Cardiac fibroblast (primary cell): ENCODE measurements at regions not wholly inside any gene's neighbourhood (a gene's known extent, or its start where the extent isn't known, plus 50 kb on each side); places are given as distances from the start of the nearest gene placed in this dataset.

Source experiments
- DNase-seq, 2 donors: peaks; one replicate each; pipeline versions ENCODE4 v3.0.0 to v3.0.0-alpha.2; 2010; ENCODE audit warnings: low read depth in 2 of 2
- H3K4me3 ChIP-seq, 2 donors: replicated peaks in 1 of 2; 1 replicate in 1 of 2; 2 replicates in 1 of 2; pipeline ENCODE4 v1.5.1; 2011; ENCODE audit warnings: low read depth in 2 of 2, low read length in 2 of 2, mild to moderate bottlenecking in 2 of 2, moderate library complexity in 1 of 2
- TF ChIP-seq, protein P1 (sequence below): IDR thresholded peaks from one replicate; pipeline ENCODE4 v1.5.1; 2011; ENCODE audit warnings: low read depth, mild to moderate bottlenecking, low read length, inconsistent platforms

DNA sequence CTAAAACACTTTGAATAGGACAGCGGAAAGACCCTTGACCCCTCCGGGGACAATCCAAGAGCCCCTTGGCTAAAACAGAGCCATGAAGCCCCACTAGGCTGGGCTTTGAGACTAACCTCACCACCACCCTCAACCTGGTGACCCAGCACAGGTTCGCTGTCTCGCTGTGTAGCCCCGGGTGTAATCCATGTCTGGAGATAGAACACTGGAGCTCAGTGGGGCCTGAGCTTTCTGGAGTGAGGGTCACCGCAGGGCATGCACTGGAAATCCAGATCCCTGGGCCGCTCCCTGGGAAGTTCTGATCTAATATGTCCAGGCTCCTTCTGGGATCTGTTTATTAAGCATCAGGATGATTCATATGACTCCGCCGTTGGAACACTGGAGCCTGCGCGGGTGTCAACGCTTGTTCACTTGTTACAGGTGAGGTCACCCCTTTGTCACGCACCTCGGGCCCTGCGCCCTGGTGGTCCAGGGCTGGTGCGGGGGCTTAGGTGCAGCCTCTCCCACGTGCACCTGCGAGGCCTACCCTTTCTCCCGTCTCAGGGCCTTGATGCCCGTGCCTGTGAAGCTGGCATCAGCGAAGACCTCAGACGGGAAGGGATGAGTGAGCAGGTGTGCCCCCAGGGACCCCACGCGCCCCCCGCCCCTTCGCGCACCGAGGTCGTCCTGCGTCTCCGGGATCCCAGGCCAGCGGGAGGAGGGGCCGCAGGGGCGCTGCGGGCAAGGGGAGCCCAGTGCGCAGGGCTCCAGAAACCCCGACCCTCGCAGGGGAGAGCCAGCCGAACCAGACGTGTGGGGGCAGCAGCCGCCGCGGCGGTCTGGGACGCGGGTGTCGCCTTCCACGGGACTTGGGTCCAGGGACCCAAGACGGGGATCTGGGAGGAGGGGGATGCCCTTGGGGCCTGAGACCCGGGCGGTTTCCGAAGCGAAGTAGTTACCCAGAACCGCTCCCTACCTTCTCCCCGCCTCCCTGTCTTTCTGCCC lies 224.1 kb upstream of the FOXF1 start:
- no peak for DNase-seq
- H3K4me3 ChIP-seq: no peak overlapping the region
- TF ChIP-seq, protein P1, sequence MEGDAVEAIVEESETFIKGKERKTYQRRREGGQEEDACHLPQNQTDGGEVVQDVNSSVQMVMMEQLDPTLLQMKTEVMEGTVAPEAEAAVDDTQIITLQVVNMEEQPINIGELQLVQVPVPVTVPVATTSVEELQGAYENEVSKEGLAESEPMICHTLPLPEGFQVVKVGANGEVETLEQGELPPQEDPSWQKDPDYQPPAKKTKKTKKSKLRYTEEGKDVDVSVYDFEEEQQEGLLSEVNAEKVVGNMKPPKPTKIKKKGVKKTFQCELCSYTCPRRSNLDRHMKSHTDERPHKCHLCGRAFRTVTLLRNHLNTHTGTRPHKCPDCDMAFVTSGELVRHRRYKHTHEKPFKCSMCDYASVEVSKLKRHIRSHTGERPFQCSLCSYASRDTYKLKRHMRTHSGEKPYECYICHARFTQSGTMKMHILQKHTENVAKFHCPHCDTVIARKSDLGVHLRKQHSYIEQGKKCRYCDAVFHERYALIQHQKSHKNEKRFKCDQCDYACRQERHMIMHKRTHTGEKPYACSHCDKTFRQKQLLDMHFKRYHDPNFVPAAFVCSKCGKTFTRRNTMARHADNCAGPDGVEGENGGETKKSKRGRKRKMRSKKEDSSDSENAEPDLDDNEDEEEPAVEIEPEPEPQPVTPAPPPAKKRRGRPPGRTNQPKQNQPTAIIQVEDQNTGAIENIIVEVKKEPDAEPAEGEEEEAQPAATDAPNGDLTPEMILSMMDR: no peak

DNA sequence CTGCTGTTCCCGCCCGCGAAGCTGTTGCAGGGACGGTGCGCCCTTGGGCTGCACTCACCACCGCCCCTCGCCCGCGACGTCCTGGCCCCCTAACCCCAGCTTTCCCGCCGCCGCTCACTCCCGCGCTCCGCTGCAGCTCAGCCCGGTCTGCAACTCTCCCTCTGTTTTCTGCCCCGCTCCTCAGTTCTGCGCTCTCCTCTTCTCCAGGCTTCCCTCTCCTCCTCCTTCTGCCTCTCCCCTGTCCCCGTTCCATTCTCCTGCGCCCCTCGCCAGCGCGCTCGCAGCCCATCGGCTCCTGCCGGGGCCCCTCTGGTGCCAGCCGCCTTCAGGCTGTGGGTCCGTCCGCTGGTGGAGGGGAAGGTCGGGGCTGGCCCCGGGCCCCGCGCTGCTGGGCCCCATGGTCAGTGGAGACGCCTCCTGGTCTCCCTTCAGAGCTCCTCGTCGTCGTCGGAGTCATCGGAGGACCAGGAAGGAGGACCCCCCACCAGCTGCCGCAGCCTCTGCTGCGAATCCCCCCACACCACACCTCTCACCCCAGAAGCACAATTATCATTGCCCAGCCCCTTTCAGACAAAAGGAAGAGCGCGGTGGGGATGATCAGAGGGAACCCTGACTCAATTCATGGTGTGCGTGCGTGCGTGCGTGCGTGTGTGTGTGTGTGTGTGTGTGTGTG lies 223.2 kb upstream of the FOXF1 start:
- TF ChIP-seq, protein P1: no peak
- no peak for DNase-seq
- H3K4me3 ChIP-seq: no peak overlapping the region

DNA sequence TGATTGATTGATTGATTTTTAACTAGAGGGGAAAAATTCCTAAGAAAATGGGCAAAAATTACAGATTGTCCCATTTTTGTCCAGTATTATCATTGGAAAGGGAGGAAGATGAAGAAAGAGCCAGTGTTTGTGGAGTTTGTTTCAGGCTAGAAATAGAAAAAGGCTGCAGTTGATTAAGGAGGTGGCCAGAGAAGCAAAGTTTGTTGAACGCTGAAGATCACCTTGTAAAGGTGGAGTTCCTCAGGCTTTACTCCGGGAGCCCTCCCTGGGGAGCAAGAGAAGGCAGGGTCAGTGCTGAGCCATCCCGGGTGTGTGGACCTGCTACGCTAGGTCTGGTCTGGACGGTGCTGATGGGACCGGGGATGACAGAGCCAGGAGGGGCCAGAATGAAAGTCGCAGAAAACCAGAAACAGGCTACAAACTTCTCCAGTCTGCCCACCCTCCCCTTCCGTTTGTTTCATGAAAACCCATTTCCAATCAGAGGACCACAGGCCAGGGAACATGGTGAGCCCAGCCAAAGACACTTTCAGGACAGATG lies 222.6 kb upstream of the FOXF1 start:
- DNase-seq: no peak
- no peak overlapping the region for H3K4me3 ChIP-seq
- TF ChIP-seq, protein P1: no peak

DNA sequence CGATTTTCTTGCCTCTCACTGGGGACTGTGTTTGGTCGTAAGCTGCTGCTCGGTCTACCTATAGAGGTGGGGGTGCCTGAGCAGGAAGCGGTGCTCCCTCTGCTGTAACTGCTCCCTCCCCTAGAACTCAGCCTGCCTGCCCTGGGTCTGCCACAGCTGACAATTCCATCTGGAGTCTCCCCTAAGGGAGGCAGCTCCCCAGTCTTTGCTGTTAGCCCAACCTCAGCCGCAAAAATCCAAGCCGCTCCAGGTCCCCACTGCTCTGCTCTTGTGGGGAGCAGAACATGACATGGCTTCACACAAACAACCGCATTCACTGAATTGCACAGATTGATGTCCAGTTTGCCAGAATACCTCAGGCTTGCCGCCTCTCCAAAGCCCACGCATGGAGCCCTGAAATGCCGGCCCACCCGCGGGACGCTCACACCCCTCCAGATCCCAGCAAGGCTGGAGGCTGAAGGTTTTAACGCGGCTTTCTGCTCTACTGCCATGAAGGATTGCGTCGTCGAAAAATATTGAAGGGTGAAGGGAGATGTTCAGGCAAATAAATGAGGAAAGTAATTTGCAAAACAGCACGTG lies 221.5 kb upstream of the FOXF1 start:
- DNase-seq: no peak
- TF ChIP-seq, protein P1: no peak
- no peak overlapping the region for H3K4me3 ChIP-seq

DNA sequence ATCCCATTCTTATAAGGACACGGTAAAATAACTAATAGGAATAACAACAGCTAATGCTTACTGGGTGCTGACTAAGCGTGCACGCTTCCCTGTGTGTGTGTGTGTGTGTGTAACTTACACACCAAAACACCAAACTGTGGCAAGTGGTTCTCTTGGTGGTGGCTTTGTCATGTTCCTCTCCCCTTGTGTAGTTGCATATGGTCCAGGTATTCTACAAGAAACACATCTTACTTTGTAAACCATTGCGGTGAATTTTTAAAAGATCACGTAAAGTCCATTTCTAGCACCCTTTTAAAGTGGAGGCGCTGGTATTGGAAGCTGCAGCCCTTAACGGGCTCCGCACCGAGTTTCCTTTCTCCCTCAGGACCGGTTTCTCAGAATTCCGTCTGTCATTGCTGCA lies 221.0 kb upstream of the FOXF1 start:
- H3K4me3 ChIP-seq: no peak overlapping the region
- no peak for DNase-seq
- TF ChIP-seq, protein P1: no peak

DNA sequence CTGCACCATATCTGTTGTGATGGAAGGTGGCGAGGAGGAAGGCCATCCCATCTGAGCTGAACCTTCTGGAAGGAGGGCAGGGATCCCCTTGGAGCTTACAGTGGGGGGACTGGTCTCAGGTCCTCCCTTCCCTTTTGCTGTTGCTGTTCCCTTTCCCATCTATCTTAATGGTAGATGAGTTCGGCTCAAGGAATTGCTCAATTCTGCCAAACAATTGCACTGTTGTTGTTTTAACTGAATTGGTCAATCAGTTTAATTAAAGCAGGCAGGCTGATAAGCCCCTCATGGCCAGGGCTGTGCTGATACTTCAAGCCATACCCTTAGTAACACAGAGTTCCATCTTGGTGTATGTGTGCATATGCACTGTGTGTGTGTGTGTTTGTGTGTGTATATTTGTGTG lies 220.4 kb upstream of the FOXF1 start:
- no peak for DNase-seq
- no peak overlapping the region for H3K4me3 ChIP-seq
- TF ChIP-seq, protein P1: no peak
